CD14-positive monocyte (primary cell): ENCODE measurements at regions not wholly inside any gene's neighbourhood (a gene's known extent, or its start where the extent isn't known, plus 50 kb on each side); places are given as distances from the start of the nearest gene placed in this dataset.

Source experiments
- DNase-seq, 3 donors: peaks; one replicate each; pipeline ENCODE4 v3.0.0-alpha.2; 2011 to 2022
- H2AFZ ChIP-seq: 2 replicates; pipeline ENCODE4 v1.6.0; 2012; ENCODE audit warnings: mild to moderate bottlenecking, low read depth, low read length, inconsistent platforms; ENCODE audit not compliant: insufficient read depth, poor library complexity, severe bottlenecking
- H3K27ac ChIP-seq, 2 donors: 1 replicate in 1 of 2; 2 replicates in 1 of 2; pipeline ENCODE4 v1.5.1; 2012 to 2013; ENCODE audit warnings: low read length in 2 of 2, control low read depth in 1 of 2, inconsistent platforms in 1 of 2, low read depth in 1 of 2, mild to moderate bottlenecking in 1 of 2
- H3K27me3 ChIP-seq, 2 donors: one replicate each; pipeline versions ENCODE4 v1.6.0 to v1.6.1; 2011 to 2013; ENCODE audit warnings: low read length in 2 of 2; ENCODE audit not compliant: control insufficient read depth in 2 of 2, insufficient read depth in 2 of 2
- H3K36me3 ChIP-seq, 2 donors: replicated peaks in 1 of 2; 1 replicate in 1 of 2; 2 replicates in 1 of 2; pipeline versions ENCODE4 v1.5.1 to v1.6.1; 2012 to 2013; ENCODE audit warnings: low read length in 2 of 2, control low read depth in 1 of 2, inconsistent platforms in 1 of 2, mild to moderate bottlenecking in 1 of 2; ENCODE audit not compliant: insufficient read depth in 2 of 2, control insufficient read depth in 1 of 2
- H3K4me1 ChIP-seq, 2 donors: 1 replicate in 1 of 2; 2 replicates in 1 of 2; pipeline versions ENCODE4 v1.5.1 to v1.6.1; 2012 to 2013; ENCODE audit warnings: low read length in 2 of 2, control low read depth in 1 of 2, inconsistent platforms in 1 of 2, mild to moderate bottlenecking in 1 of 2, moderate library complexity in 1 of 2; ENCODE audit not compliant: insufficient read depth in 2 of 2, control insufficient read depth in 1 of 2
- H3K4me2 ChIP-seq: replicated peaks from 2 replicates; pipeline ENCODE3; 2012; ENCODE audit warnings: low read length, moderate library complexity, mild to moderate bottlenecking; ENCODE audit not compliant: poor library complexity, severe bottlenecking; ENCODE audit errors: extremely low read depth
- H3K4me3 ChIP-seq, 3 experiments: fragments of 200-600 bp in 1 of 3; sonication (generic) in 1 of 3; replicated peaks in 1 of 3; 1 replicate in 2 of 3; 2 replicates in 1 of 3; pipeline ENCODE4 v1.5.1; 2011 to 2013; ENCODE audit warnings: low read length in 3 of 3, mild to moderate bottlenecking in 3 of 3, control low read depth in 2 of 3, low read depth in 2 of 3, inconsistent platforms in 1 of 3, moderate library complexity in 1 of 3
- H3K79me2 ChIP-seq: 2 replicates; pipeline ENCODE4 v1.6.0; 2012; ENCODE audit warnings: mild to moderate bottlenecking, control low read depth, inconsistent platforms, low read length, moderate library complexity; ENCODE audit not compliant: insufficient read depth
- H3K9ac ChIP-seq: 2 replicates; pipeline ENCODE4 v1.6.0; 2017; ENCODE audit warnings: low read length, mild to moderate bottlenecking; ENCODE audit not compliant: insufficient read depth, poor library complexity, severe bottlenecking
- H3K9me3 ChIP-seq, 2 donors: replicated peaks in 1 of 2; 1 replicate in 1 of 2; 2 replicates in 1 of 2; pipeline versions ENCODE4 v1.5.1 to v1.6.1; 2012 to 2013; ENCODE audit warnings: low read length in 2 of 2, control low read depth in 1 of 2; ENCODE audit not compliant: control insufficient read depth in 1 of 2, insufficient read depth in 1 of 2
- H4K20me1 ChIP-seq: 2 replicates; pipeline ENCODE4 v1.6.0; 2012; ENCODE audit warnings: mild to moderate bottlenecking, low read length, control low read depth, moderate library complexity; ENCODE audit not compliant: insufficient read depth
- H3K27ac Mint-ChIP-seq, 7 donors: one replicate each; pipeline ENCODE4 v1.8.0; 2020; ENCODE audit warnings: mild to moderate bottlenecking in 7 of 7, mixed read lengths in 7 of 7, moderate library complexity in 6 of 7, inconsistent platforms in 2 of 7
- H3K27me3 Mint-ChIP-seq, 3 donors: one replicate each; pipeline ENCODE4 v1.8.0; 2021 to 2022; ENCODE audit warnings: low read depth in 3 of 3, mild to moderate bottlenecking in 3 of 3, mixed read lengths in 3 of 3, moderate library complexity in 3 of 3, inconsistent platforms in 1 of 3
- H3K36me3 Mint-ChIP-seq, 2 donors: one replicate each; pipeline ENCODE4 v1.8.0; 2020; ENCODE audit warnings: mixed read lengths in 2 of 2, inconsistent platforms in 1 of 2, mild to moderate bottlenecking in 1 of 2
- H3K4me1 Mint-ChIP-seq: one replicate; pipeline ENCODE4 v1.8.0; 2020; ENCODE audit warnings: mild to moderate bottlenecking, mixed read lengths
- H3K4me3 Mint-ChIP-seq, 2 donors: one replicate each; pipeline ENCODE4 v1.8.0; 2020; ENCODE audit warnings: mild to moderate bottlenecking in 2 of 2, mixed read lengths in 2 of 2, moderate library complexity in 1 of 2
- H3K9me3 Mint-ChIP-seq, 7 donors: one replicate each; pipeline ENCODE4 v1.8.0; 2020 to 2022; ENCODE audit warnings: mixed read lengths in 7 of 7, mild to moderate bottlenecking in 6 of 7, moderate library complexity in 6 of 7, inconsistent platforms in 2 of 7
- CTCF ChIP-seq: fragments of 200-600 bp; IDR thresholded peaks from one replicate; pipeline ENCODE4 v1.8.0; 2022; ENCODE audit warnings: antibody characterized with exemption, mild to moderate bottlenecking
- WGBS: methylation state at CpG from one replicate; pipeline ENCODE4 v1.1.5; 2013; ENCODE audit warnings: missing lambda C conversion rate; ENCODE audit not compliant: insufficient coverage; 5-methylcytosine and 5-hydroxymethylcytosine counted together
- intact Hi-C, 2 donors: fragments of 100-400 bp; cut with micrococcal nuclease; formaldehyde crosslinking; loops; one replicate each; pipeline versions ENCODE4 v1.15.0 to v1.15.1; 2023

- H3K36me3 Mint-ChIP-seq = no peaks in the 10 kb centered on the region
- Histone ChIP-seq H3K4me1 (no peaks in the 10 kb centered on the region), H2AFZ (no peak overlapping the region), H3K9me3 (no peaks in the 10 kb centered on the region), H3K36me3 (no peaks in the 10 kb centered on the region), H3K4me3 (no peak overlapping the region), H3K4me2 (no peak overlapping the region), H3K79me2 (no peaks in the 10 kb centered on the region), H3K9ac (no peak overlapping the region), H3K27me3 (no peaks in the 10 kb centered on the region), H3K27ac (no peak overlapping the region), H4K20me1 (no peaks in the 10 kb centered on the region)
- H3K9me3 Mint-ChIP-seq = peaks cover 0 to 5% (median 0%) of the 10 kb centered on the region in 7 donors
- no peak for DNase-seq
- intact Hi-C loops = no loop called here
- TF ChIP-seq CTCF = no peak
- WGBS = 28% methylated on average over 2 of the region's 11 CpGs
- H3K4me1 Mint-ChIP-seq = no peaks in the 10 kb centered on the region
- no peak overlapping the region for H3K27ac Mint-ChIP-seq
- no peaks in the 10 kb centered on the region for H3K27me3 Mint-ChIP-seq
- no peak overlapping the region for H3K4me3 Mint-ChIP-seq
Measured at GRCh38 chr21:26710155-26710554, 135.1 kb downstream of the ADAMTS1 start.

GRCh38 chr21:26709090-26709489 lies 136.0 kb upstream of the CYYR1 start:
- H3K79me2 ChIP-seq = no peaks in the 10 kb centered on the region
- H3K4me3 ChIP-seq = no peak overlapping the region
- no peaks in the 10 kb centered on the region for H3K36me3 ChIP-seq
- Mint-ChIP-seq H3K4me3 (no peak overlapping the region), H3K27ac (no peak overlapping the region), H3K9me3 (peaks cover 0 to 6% (median 2%) of the 10 kb centered on the region in 7 donors), H3K4me1 (no peaks in the 10 kb centered on the region), H3K36me3 (no peaks in the 10 kb centered on the region), H3K27me3 (no peaks in the 10 kb centered on the region)
- no peak overlapping the region for H3K9ac ChIP-seq
- no peak overlapping the region for H3K4me2 ChIP-seq
- intact Hi-C loops = loop anchor here (5.0 to 10.0 kb wide), 2 partner anchors 56 to 822 kb away; no protein-coding TSS in a partner anchor
- H4K20me1 ChIP-seq = no peaks in the 10 kb centered on the region
- no peak for TF ChIP-seq CTCF
- H3K4me1 ChIP-seq = no peaks in the 10 kb centered on the region
- no peak overlapping the region for H3K27ac ChIP-seq
- no peak for DNase-seq
- H3K27me3 ChIP-seq = no peaks in the 10 kb centered on the region
- no peaks in the 10 kb centered on the region for H3K9me3 ChIP-seq
- WGBS = 100% methylated on average over 4 of the region's 7 CpGs
- H2AFZ ChIP-seq = no peak overlapping the region
